ENCODE measurements at regions not wholly inside any gene's neighbourhood (a gene's known extent, or its start where the extent isn't known, plus 50 kb on each side); places are given as distances from the start of the nearest gene placed in this dataset.

GRCh38 chr4:79233820-79234219, 92.0 kb downstream of the NAA11 start:
- H3K27ac ChIP-seq (ENCODE audit: low read length in 2 of 2): no peak overlapping the region
- H3K79me2 ChIP-seq (ENCODE audit: control insufficient read depth, insufficient read depth, low read length): no peaks in the 10 kb centered on the region
- no peak overlapping the region for H3K9ac ChIP-seq (ENCODE audit: low read length)
- H3K9me3 ChIP-seq (ENCODE audit: control extremely low read depth in 1 of 3, control insufficient read depth in 2 of 3, insufficient read depth in 1 of 3, low read length in 2 of 3): no peaks in the 10 kb centered on the region
- H3K4me3 ChIP-seq (ENCODE audit: control extremely low read depth in 1 of 5, extremely low read depth in 1 of 5, insufficient read depth in 1 of 5, low read depth in 2 of 5, low read length in 4 of 5): no peak overlapping the region
- DNase-seq (no peak), ATAC-seq (ENCODE audit: low read depth) (no peak)
- no peaks in the 10 kb centered on the region for H4K20me1 ChIP-seq (ENCODE audit: control insufficient read depth, insufficient read depth, low read length, poor library complexity, severe bottlenecking)
- no peaks in the 10 kb centered on the region for H3K36me3 ChIP-seq (replicated peaks in 1 of 2; ENCODE audit: control extremely low read depth in 1 of 2, control insufficient read depth in 1 of 2, extremely low read depth in 1 of 2, insufficient read depth in 2 of 2, low read length in 1 of 2)
- Mint-ChIP-seq H3K27ac (no peak overlapping the region), H3K27me3 (no peaks in the 10 kb centered on the region), H3K9me3 (ENCODE audit: insufficient read depth) (no peaks in the 10 kb centered on the region), H3K4me1 (no peaks in the 10 kb centered on the region), H3K4me3 (no peak overlapping the region)
- H2AFZ ChIP-seq (ENCODE audit: insufficient read depth, low read depth, low read length, poor library complexity, severe bottlenecking): no peak overlapping the region
- WGBS (ENCODE audit: insufficient coverage): no CpG with 5 or more reads among the region's 2 CpGs
- H3K27me3 ChIP-seq (replicated peaks in 1 of 4; ENCODE audit: control extremely low read depth in 1 of 4, control insufficient read depth in 3 of 4, insufficient read depth in 4 of 4, low read length in 3 of 4): no peaks in the 10 kb centered on the region
- ChIA-PET CTCF (no interaction called here), POLR2A (no interaction called here)
- H3K4me2 ChIP-seq (replicated peaks; ENCODE audit: low read depth, low read length, poor library complexity, severe bottlenecking): no peak overlapping the region
- intact Hi-C loops (cut with micrococcal nuclease): no loop called here
- TF ChIP-seq, protein P1, sequence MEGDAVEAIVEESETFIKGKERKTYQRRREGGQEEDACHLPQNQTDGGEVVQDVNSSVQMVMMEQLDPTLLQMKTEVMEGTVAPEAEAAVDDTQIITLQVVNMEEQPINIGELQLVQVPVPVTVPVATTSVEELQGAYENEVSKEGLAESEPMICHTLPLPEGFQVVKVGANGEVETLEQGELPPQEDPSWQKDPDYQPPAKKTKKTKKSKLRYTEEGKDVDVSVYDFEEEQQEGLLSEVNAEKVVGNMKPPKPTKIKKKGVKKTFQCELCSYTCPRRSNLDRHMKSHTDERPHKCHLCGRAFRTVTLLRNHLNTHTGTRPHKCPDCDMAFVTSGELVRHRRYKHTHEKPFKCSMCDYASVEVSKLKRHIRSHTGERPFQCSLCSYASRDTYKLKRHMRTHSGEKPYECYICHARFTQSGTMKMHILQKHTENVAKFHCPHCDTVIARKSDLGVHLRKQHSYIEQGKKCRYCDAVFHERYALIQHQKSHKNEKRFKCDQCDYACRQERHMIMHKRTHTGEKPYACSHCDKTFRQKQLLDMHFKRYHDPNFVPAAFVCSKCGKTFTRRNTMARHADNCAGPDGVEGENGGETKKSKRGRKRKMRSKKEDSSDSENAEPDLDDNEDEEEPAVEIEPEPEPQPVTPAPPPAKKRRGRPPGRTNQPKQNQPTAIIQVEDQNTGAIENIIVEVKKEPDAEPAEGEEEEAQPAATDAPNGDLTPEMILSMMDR (IDR thresholded peaks at IDR 0.05): no peak
- TF ChIP-seq EZH2 (IDR thresholded peaks at IDR 0.05; ENCODE audit: borderline replicate concordance, insufficient read depth, low read depth, low read length, poor library complexity, severe bottlenecking): no peak
- no peaks in the 10 kb centered on the region for H3K4me1 ChIP-seq (ENCODE audit: control insufficient read depth in 2 of 2, insufficient read depth in 2 of 2, low read length in 2 of 2)

- ChIA-PET POLR2A (no interaction called here), CTCF (no interaction called here)
- no peaks in the 10 kb centered on the region for H3K9me3 ChIP-seq (ENCODE audit: control extremely low read depth in 1 of 3, control insufficient read depth in 2 of 3, insufficient read depth in 1 of 3, low read length in 2 of 3)
- no peak overlapping the region for H3K4me2 ChIP-seq (replicated peaks; ENCODE audit: low read depth, low read length, poor library complexity, severe bottlenecking)
- H4K20me1 ChIP-seq (ENCODE audit: control insufficient read depth, insufficient read depth, low read length, poor library complexity, severe bottlenecking): no peaks in the 10 kb centered on the region
- no peak overlapping the region for H3K4me3 ChIP-seq (ENCODE audit: control extremely low read depth in 1 of 5, extremely low read depth in 1 of 5, insufficient read depth in 1 of 5, low read depth in 2 of 5, low read length in 4 of 5)
- no peak overlapping the region for H3K9ac ChIP-seq (ENCODE audit: low read length)
- H3K36me3 ChIP-seq (replicated peaks in 1 of 2; ENCODE audit: control extremely low read depth in 1 of 2, control insufficient read depth in 1 of 2, extremely low read depth in 1 of 2, insufficient read depth in 2 of 2, low read length in 1 of 2): no peaks in the 10 kb centered on the region
- ATAC-seq (ENCODE audit: low read depth) (no peak), DNase-seq (no peak)
- no peak overlapping the region for H2AFZ ChIP-seq (ENCODE audit: insufficient read depth, low read depth, low read length, poor library complexity, severe bottlenecking)
- Mint-ChIP-seq H3K27ac (no peak overlapping the region), H3K9me3 (ENCODE audit: insufficient read depth) (no peaks in the 10 kb centered on the region), H3K27me3 (no peaks in the 10 kb centered on the region), H3K4me1 (no peaks in the 10 kb centered on the region), H3K4me3 (no peak overlapping the region)
- TF ChIP-seq, protein P1 (IDR thresholded peaks at IDR 0.05): no peak
- TF ChIP-seq EZH2 (IDR thresholded peaks at IDR 0.05; ENCODE audit: borderline replicate concordance, insufficient read depth, low read depth, low read length, poor library complexity, severe bottlenecking): no peak
- no peaks in the 10 kb centered on the region for H3K27me3 ChIP-seq (replicated peaks in 1 of 4; ENCODE audit: control extremely low read depth in 1 of 4, control insufficient read depth in 3 of 4, insufficient read depth in 4 of 4, low read length in 3 of 4)
- H3K4me1 ChIP-seq (ENCODE audit: control insufficient read depth in 2 of 2, insufficient read depth in 2 of 2, low read length in 2 of 2): no peaks in the 10 kb centered on the region
- H3K27ac ChIP-seq (ENCODE audit: low read length in 2 of 2): no peak overlapping the region
- no peaks in the 10 kb centered on the region for H3K79me2 ChIP-seq (ENCODE audit: control insufficient read depth, insufficient read depth, low read length)
- intact Hi-C loops (cut with micrococcal nuclease): no loop called here
Measured at GRCh38 chr4:79232540-79232939, 93.3 kb downstream of the NAA11 start.
